H9 (cell line): ENCODE measurements at regions not wholly inside any gene's neighbourhood (a gene's known extent, or its start where the extent isn't known, plus 50 kb on each side); places are given as distances from the start of the nearest gene placed in this dataset.

Experiments used
- DNase-seq: peaks from one replicate; pipeline ENCODE4 v3.0.0-alpha.2; 2017
- H2AFZ ChIP-seq: one replicate; pipeline ENCODE4 v1.6.1; 2013; ENCODE audit warnings: mild to moderate bottlenecking, low read length, control low read depth, moderate library complexity
- H2AK5ac ChIP-seq: 2 replicates; pipeline ENCODE4 v1.6.1; 2013; ENCODE audit warnings: low read length, control low read depth, mixed read lengths; ENCODE audit not compliant: insufficient read length
- H2BK120ac ChIP-seq: one replicate; pipeline ENCODE4 v1.6.1; 2013; ENCODE audit warnings: low read depth, mild to moderate bottlenecking, low read length, control low read depth, inconsistent platforms; ENCODE audit not compliant: poor library complexity, severe bottlenecking
- H2BK12ac ChIP-seq: 2 replicates; pipeline ENCODE4 v1.6.1; 2013; ENCODE audit warnings: low read length, control low read depth, mixed read lengths, low read depth; ENCODE audit not compliant: insufficient read length
- H2BK15ac ChIP-seq: 2 replicates; pipeline ENCODE4 v1.6.1; 2013; ENCODE audit warnings: low read depth, low read length, control low read depth
- H2BK20ac ChIP-seq: one replicate; pipeline ENCODE4 v1.6.1; 2013; ENCODE audit warnings: low read depth, mild to moderate bottlenecking, low read length, control low read depth, inconsistent platforms; ENCODE audit not compliant: poor library complexity, severe bottlenecking
- H2BK5ac ChIP-seq: 2 replicates; pipeline ENCODE4 v1.6.1; 2013; ENCODE audit warnings: low read length, control low read depth, mixed read lengths; ENCODE audit not compliant: insufficient read length
- H3K14ac ChIP-seq: 2 replicates; pipeline ENCODE4 v1.6.1; 2013; ENCODE audit warnings: low read length, control low read depth; ENCODE audit not compliant: insufficient read depth
- H3K18ac ChIP-seq: 2 replicates; pipeline ENCODE4 v1.6.1; 2013; ENCODE audit warnings: low read depth, mild to moderate bottlenecking, mixed read lengths, low read length, control low read depth; ENCODE audit not compliant: insufficient read length
- H3K23ac ChIP-seq: 2 replicates; pipeline ENCODE4 v1.6.1; 2013; ENCODE audit warnings: low read length, control low read depth, mixed read lengths, low read depth; ENCODE audit not compliant: insufficient read length
- H3K23me2 ChIP-seq: 2 replicates; pipeline ENCODE4 v1.6.1; 2013; ENCODE audit warnings: low read depth, mild to moderate bottlenecking, mixed read lengths, low read length, control low read depth; ENCODE audit not compliant: insufficient read length, poor library complexity, severe bottlenecking
- H3K27ac ChIP-seq: 2 replicates; pipeline ENCODE4 v1.5.1; 2013; ENCODE audit warnings: low read length, control low read depth, mixed read lengths, low read depth; ENCODE audit not compliant: insufficient read length
- H3K27me3 ChIP-seq: 2 replicates; pipeline ENCODE4 v1.6.1; 2013; ENCODE audit warnings: low read length, control low read depth, inconsistent platforms; ENCODE audit not compliant: insufficient read depth
- H3K4ac ChIP-seq: 2 replicates; pipeline ENCODE4 v1.6.1; 2013; ENCODE audit warnings: low read depth, mild to moderate bottlenecking, control low read depth, inconsistent platforms, low read length, moderate library complexity
- H3K4me1 ChIP-seq: 2 replicates; pipeline ENCODE4 v1.6.1; 2013; ENCODE audit warnings: low read length, control low read depth, inconsistent platforms; ENCODE audit not compliant: insufficient read depth
- H3K4me2 ChIP-seq: 2 replicates; pipeline ENCODE4 v1.6.1; 2013; ENCODE audit warnings: low read length, control low read depth, mixed read lengths; ENCODE audit not compliant: insufficient read length, insufficient read depth
- H3K56ac ChIP-seq: 2 replicates; pipeline ENCODE4 v1.6.1; 2013; ENCODE audit warnings: low read depth, mild to moderate bottlenecking, mixed read lengths, low read length, control low read depth; ENCODE audit not compliant: insufficient read length
- H3K79me1 ChIP-seq: 2 replicates; pipeline ENCODE4 v1.6.1; 2013; ENCODE audit warnings: low read depth, mild to moderate bottlenecking, moderate library complexity, low read length, control low read depth, inconsistent platforms; ENCODE audit not compliant: insufficient read depth, poor library complexity, severe bottlenecking
- H3K79me2 ChIP-seq: 2 replicates; pipeline ENCODE4 v1.6.1; 2013; ENCODE audit warnings: low read length, control low read depth, inconsistent platforms; ENCODE audit not compliant: insufficient read depth
- H3K9ac ChIP-seq: 2 replicates; pipeline ENCODE4 v1.6.1; 2013; ENCODE audit warnings: low read length, control low read depth, mixed read lengths; ENCODE audit not compliant: insufficient read length; ENCODE audit errors: extremely low read depth
- H3K9me3 ChIP-seq: one replicate; pipeline ENCODE4 v1.6.1; 2013; ENCODE audit warnings: low read depth, low read length, inconsistent platforms; ENCODE audit not compliant: control insufficient read depth
- H3T11ph ChIP-seq: one replicate; pipeline ENCODE4 v1.6.1; 2013; ENCODE audit warnings: mild to moderate bottlenecking, low read length, control low read depth, inconsistent platforms
- H4K20me1 ChIP-seq: one replicate; pipeline ENCODE4 v1.6.1; 2013; ENCODE audit not compliant: control insufficient read depth, insufficient read length, insufficient read depth
- H4K5ac ChIP-seq: 2 replicates; pipeline ENCODE4 v1.6.1; 2013; ENCODE audit warnings: low read depth, mild to moderate bottlenecking, mixed read lengths, low read length, control low read depth; ENCODE audit not compliant: insufficient read length
- H4K8ac ChIP-seq: replicated peaks from 2 replicates; pipeline ENCODE4 v1.6.1; 2013; ENCODE audit warnings: low read length, control low read depth, mixed read lengths, low read depth; ENCODE audit not compliant: insufficient read length
- H4K91ac ChIP-seq: 2 replicates; pipeline ENCODE4 v1.6.1; 2013; ENCODE audit warnings: low read depth, mild to moderate bottlenecking, moderate library complexity, mixed read lengths, low read length, control low read depth; ENCODE audit not compliant: insufficient read length
- H3K27ac Mint-ChIP-seq, 3 experiments: 2 replicates in 2 of 3; 3 replicates in 1 of 3; pipeline ENCODE4 v1.8.0; 2020 to 2021; ENCODE audit warnings: mixed read lengths in 3 of 3, mild to moderate bottlenecking in 1 of 3, moderate library complexity in 1 of 3
- H3K27me3 Mint-ChIP-seq: 2 replicates; pipeline ENCODE4 v1.8.0; 2021; ENCODE audit warnings: low read depth, mild to moderate bottlenecking, moderate library complexity, mixed read lengths
- H3K36me3 Mint-ChIP-seq, 3 experiments: 2 replicates in 2 of 3; 3 replicates in 1 of 3; pipeline ENCODE4 v1.8.0; 2020 to 2021; ENCODE audit warnings: low read depth in 3 of 3, mixed read lengths in 3 of 3; ENCODE audit not compliant: insufficient read depth in 1 of 3
- H3K4me1 Mint-ChIP-seq, 2 experiments: 2 replicates each; pipeline ENCODE4 v1.8.0; 2020; ENCODE audit warnings: mixed read lengths in 2 of 2
- H3K4me3 Mint-ChIP-seq, 2 experiments: 2 replicates in 1 of 2; 3 replicates in 1 of 2; pipeline ENCODE4 v1.8.0; 2020 to 2021; ENCODE audit warnings: mild to moderate bottlenecking in 2 of 2, mixed read lengths in 2 of 2, moderate library complexity in 1 of 2
- H3K9me3 Mint-ChIP-seq, 2 experiments: 2 replicates in 1 of 2; 3 replicates in 1 of 2; pipeline ENCODE4 v1.8.0; 2020; ENCODE audit warnings: mild to moderate bottlenecking in 2 of 2, mixed read lengths in 2 of 2, moderate library complexity in 1 of 2
- CTCF ChIP-seq: fragments of 200-600 bp; sonication (generic); conservative IDR thresholded peaks from 3 replicates; pipeline ENCODE4 v1.8.0; 2021; ENCODE audit warnings: antibody characterized with exemption, mild to moderate bottlenecking
- WGBS: extraction: QIAGEN DNeasy Blood & Tissue Kit; methylation state at CpG from one replicate; pipeline ENCODE4 v1.1.7; 2013; ENCODE audit warnings: missing lambda C conversion rate, low lambda C conversion rate, mixed read lengths; ENCODE audit not compliant: insufficient read length; ENCODE audit errors: extremely low coverage; 5-methylcytosine and 5-hydroxymethylcytosine counted together

GRCh38 chr3:66722675-66723074 lies 221.9 kb upstream of the LRIG1 start:
- Histone ChIP-seq H3K79me1 (no peaks in the 10 kb centered on the region), H3K4ac (no peak overlapping the region), H2AFZ (no peak overlapping the region), H4K8ac (no peak overlapping the region), H2BK120ac (no peak overlapping the region), H3K4me1 (peaks cover 6% of the 10 kb centered on the region), H3K14ac (no peak overlapping the region), H2BK15ac (no peak overlapping the region), H3T11ph (no peak overlapping the region), H3K9me3 (no peaks in the 10 kb centered on the region), H3K18ac (no peak overlapping the region), H4K91ac (no peak overlapping the region), H3K27me3 (no peaks in the 10 kb centered on the region), H3K4me2 (no peak overlapping the region), H3K56ac (no peak overlapping the region), H4K5ac (no peak overlapping the region), H2BK12ac (no peak overlapping the region), H3K9ac (no peak overlapping the region), H3K27ac (no peak overlapping the region), H2BK5ac (no peak overlapping the region), H2AK5ac (no peak overlapping the region), H3K23ac (no peak overlapping the region), H3K79me2 (no peaks in the 10 kb centered on the region), H4K20me1 (no peaks in the 10 kb centered on the region), H3K23me2 (no peaks in the 10 kb centered on the region), H2BK20ac (no peak overlapping the region)
- no CpG with 5 or more reads among the region's 2 CpGs for whole genome bisulfite sequencing
- no peak overlapping the region for H3K27ac Mint-ChIP-seq
- no peak for TF ChIP-seq CTCF
- DNase-seq: no peak
- no peaks in the 10 kb centered on the region for H3K9me3 Mint-ChIP-seq
- peaks cover 17 to 21% of the 10 kb centered on the region in 2 experiments for H3K4me1 Mint-ChIP-seq
- H3K27me3 Mint-ChIP-seq: peaks cover 2% of the 10 kb centered on the region
- no peak overlapping the region for H3K4me3 Mint-ChIP-seq
- H3K36me3 Mint-ChIP-seq: no peaks in the 10 kb centered on the region
